Tibial artery (tissue), 4 donors: ENCODE measurements at regions not wholly inside any gene's neighbourhood (a gene's known extent, or its start where the extent isn't known, plus 50 kb on each side); places are given as distances from the start of the nearest gene placed in this dataset.

Source experiments
- DNase-seq, 2 donors: peaks; one replicate each; pipeline ENCODE4 v3.0.0-alpha.2; 2019
- H3K27ac ChIP-seq, 2 donors: fragments of 200-600 bp; sonication (generic) in 1 of 2; 1 replicate in 1 of 2; 2 replicates in 1 of 2; pipeline ENCODE4 v1.5.1; 2018 to 2019; ENCODE audit warnings: mild to moderate bottlenecking in 1 of 2
- H3K27me3 ChIP-seq, 2 donors: fragments of 200-600 bp; sonication (generic) in 1 of 2; one replicate each; pipeline versions ENCODE4 v1.5.1 to v1.6.0; 2016 to 2019
- H3K36me3 ChIP-seq, 3 donors: fragments of 200-600 bp; sonication (generic) in 2 of 3; one replicate each; pipeline ENCODE4 v1.5.1; 2016 to 2019; ENCODE audit warnings: mild to moderate bottlenecking in 2 of 3
- H3K4me1 ChIP-seq, 4 donors: fragments of 200-600 bp; sonication (generic) in 2 of 4; 1 replicate in 3 of 4; 2 replicates in 1 of 4; pipeline ENCODE4 v1.5.1; 2016 to 2019
- H3K4me3 ChIP-seq, 2 donors: fragments of 200-600 bp; sonication (generic) in 1 of 2; 1 replicate in 1 of 2; 2 replicates in 1 of 2; pipeline ENCODE4 v1.5.1; 2018 to 2019; ENCODE audit warnings: mild to moderate bottlenecking in 2 of 2
- H3K9me3 ChIP-seq, 3 donors: fragments of 200-600 bp; sonication (generic) in 1 of 3; one replicate each; pipeline ENCODE4 v1.5.1; 2016 to 2019
- CTCF ChIP-seq, 2 experiments: fragments of 200-600 bp in 1 of 2; fragments of 450-650 bp in 1 of 2; IDR thresholded peaks; one replicate each; pipeline ENCODE4 v1.5.1; 2017 to 2019; ENCODE audit warnings: antibody characterized with exemption in 2 of 2, mild to moderate bottlenecking in 1 of 2, moderate library complexity in 1 of 2
- intact Hi-C: fragments of 100-400 bp; cut with DNase I; formaldehyde crosslinking; loops from one replicate; pipeline ENCODE4 v1.15.0; 2023; ENCODE audit warnings: low total_unique reads

- H3K27ac ChIP-seq: no peak overlapping the region
- no peak for DNase-seq
- no peak overlapping the region for H3K4me3 ChIP-seq
- no peaks in the 10 kb centered on the region for H3K36me3 ChIP-seq
- intact Hi-C loops: no loop called here
- H3K4me1 ChIP-seq: no peaks in the 10 kb centered on the region
- peaks cover 0 to 4% (median 0%) of the 10 kb centered on the region in 3 donors for H3K9me3 ChIP-seq
- H3K27me3 ChIP-seq: no peaks in the 10 kb centered on the region
- no peak for TF ChIP-seq CTCF (IDR thresholded peaks at IDR 0.05)
Observed at GRCh38 chr1:164006621-164007020, 552.4 kb upstream of the PBX1 start.

DNA sequence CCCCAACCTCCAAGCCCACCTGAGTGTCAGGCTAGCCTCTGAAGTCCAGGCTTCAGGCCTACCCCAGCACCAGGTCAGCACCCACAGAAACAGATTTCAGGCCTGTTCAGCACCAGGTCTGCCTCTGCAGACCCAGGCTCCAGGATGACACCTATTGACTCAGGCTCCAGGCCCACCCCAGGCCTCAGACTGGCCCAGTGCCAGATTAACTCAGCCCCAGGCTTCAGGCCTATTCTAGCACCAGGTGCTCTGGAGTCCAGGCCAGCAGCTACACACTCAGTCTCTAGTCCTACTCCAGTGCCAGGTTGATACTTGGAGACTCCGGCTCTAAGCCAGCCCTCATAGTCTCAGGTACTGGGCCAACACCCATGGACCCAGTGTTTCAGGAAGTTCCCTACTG, 541.7 kb upstream of the PBX1 start:
- no peak for DNase-seq
- no peaks in the 10 kb centered on the region for H3K27me3 ChIP-seq
- no peak overlapping the region for H3K27ac ChIP-seq
- no peaks in the 10 kb centered on the region for H3K4me1 ChIP-seq
- no peaks in the 10 kb centered on the region for H3K36me3 ChIP-seq
- no peak overlapping the region for H3K4me3 ChIP-seq
- no peak for TF ChIP-seq CTCF (IDR thresholded peaks at IDR 0.05)
- H3K9me3 ChIP-seq: peaks cover 0 to 3% (median 3%) of the 10 kb centered on the region in 3 donors
- intact Hi-C loops: no loop called here

DNA sequence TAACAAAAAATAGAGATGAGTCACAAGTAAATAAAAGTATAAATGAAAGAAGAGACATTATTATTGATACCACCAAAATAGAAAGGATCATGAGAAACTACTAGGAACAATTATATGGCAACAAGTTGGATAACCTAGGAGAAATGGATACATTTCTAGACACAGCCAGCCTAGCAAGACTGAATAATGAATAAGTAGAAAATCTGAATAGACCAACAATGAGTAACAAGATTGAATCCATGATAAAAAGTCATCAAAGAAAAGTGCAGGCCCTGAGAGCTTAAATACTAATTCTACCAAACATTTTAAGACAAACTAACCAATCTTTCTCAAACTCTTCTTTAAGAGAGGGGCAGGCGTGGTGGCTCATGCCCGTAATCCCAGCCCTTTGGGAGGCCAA, 538.6 kb upstream of the PBX1 start:
- intact Hi-C loops: no loop called here
- no peaks in the 10 kb centered on the region for H3K27me3 ChIP-seq

DNA sequence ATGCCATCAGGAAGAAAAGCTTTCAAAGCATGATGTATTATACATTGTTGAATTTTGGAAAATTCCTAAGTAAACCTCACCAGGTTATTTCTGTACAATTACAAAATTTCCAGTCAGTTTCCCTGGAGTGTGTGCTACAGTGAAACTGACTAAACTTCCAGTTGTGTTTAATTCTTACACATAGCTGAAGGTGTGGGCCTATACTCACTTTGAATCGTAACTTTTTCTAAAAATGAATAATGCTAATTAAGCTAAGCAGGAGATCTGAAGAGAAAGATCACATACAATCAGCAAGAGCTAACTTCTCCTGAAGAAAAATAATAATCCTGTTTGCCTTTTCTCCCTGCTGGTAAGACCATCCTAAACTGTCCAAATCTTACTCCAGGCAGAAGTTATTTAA, 537.2 kb upstream of the PBX1 start:
- TF ChIP-seq CTCF (IDR thresholded peaks at IDR 0.05): no peak
- intact Hi-C loops: no loop called here
- Histone ChIP-seq H3K4me3 (no peak overlapping the region), H3K9me3 (peaks cover 0 to 3% (median 0%) of the 10 kb centered on the region in 3 donors), H3K36me3 (no peaks in the 10 kb centered on the region), H3K4me1 (no peaks in the 10 kb centered on the region), H3K27ac (no peak overlapping the region), H3K27me3 (no peaks in the 10 kb centered on the region)
- DNase-seq: no peak

More for the DNA sequence above, 538.6 kb upstream of the PBX1 start:
- no peak for TF ChIP-seq CTCF (IDR thresholded peaks at IDR 0.05)
- no peaks in the 10 kb centered on the region for H3K36me3 ChIP-seq
- no peak overlapping the region for H3K27ac ChIP-seq
- peaks cover 0 to 3% (median 0%) of the 10 kb centered on the region in 3 donors for H3K9me3 ChIP-seq
- H3K4me1 ChIP-seq: no peaks in the 10 kb centered on the region
- no peak for DNase-seq
- no peak overlapping the region for H3K4me3 ChIP-seq

- no peak for DNase-seq
- Histone ChIP-seq H3K27ac (no peak overlapping the region), H3K9me3 (peaks cover 0 to 12% (median 11%) of the 10 kb centered on the region in 3 donors), H3K4me3 (no peak overlapping the region), H3K4me1 (no peaks in the 10 kb centered on the region), H3K27me3 (no peaks in the 10 kb centered on the region), H3K36me3 (no peaks in the 10 kb centered on the region)
- TF ChIP-seq CTCF (IDR thresholded peaks at IDR 0.05): no peak
- intact Hi-C loops: no loop called here
Observed at GRCh38 chr1:164033782-164034181, 525.2 kb upstream of the PBX1 start.

GRCh38 chr1:164040754-164041153, 518.2 kb upstream of the PBX1 start:
- Histone ChIP-seq H3K27ac (no peak overlapping the region), H3K4me1 (no peaks in the 10 kb centered on the region), H3K36me3 (no peaks in the 10 kb centered on the region), H3K27me3 (no peaks in the 10 kb centered on the region), H3K4me3 (no peak overlapping the region), H3K9me3 (no peaks in the 10 kb centered on the region)
- TF ChIP-seq CTCF (IDR thresholded peaks at IDR 0.05): no peak
- intact Hi-C loops: no loop called here
- no peak for DNase-seq
